ENCODE measurements at regions not wholly inside any gene's neighbourhood (a gene's known extent, or its start where the extent isn't known, plus 50 kb on each side); places are given as distances from the start of the nearest gene placed in this dataset.

GRCh38 chr7:12456506-12456905 lies 52.8 kb upstream of the VWDE start:
- ATAC-seq, result no peak
- no peak overlapping the region for H3K27ac Mint-ChIP-seq
- H3K4me1 Mint-ChIP-seq, result no peaks in the 10 kb centered on the region
- H3K36me3 Mint-ChIP-seq, result no peaks in the 10 kb centered on the region
- H3K27me3 Mint-ChIP-seq, result peaks cover 12% of the 10 kb centered on the region
- H3K9me3 Mint-ChIP-seq, result no peaks in the 10 kb centered on the region
- no peak overlapping the region for H3K4me3 Mint-ChIP-seq

DNA sequence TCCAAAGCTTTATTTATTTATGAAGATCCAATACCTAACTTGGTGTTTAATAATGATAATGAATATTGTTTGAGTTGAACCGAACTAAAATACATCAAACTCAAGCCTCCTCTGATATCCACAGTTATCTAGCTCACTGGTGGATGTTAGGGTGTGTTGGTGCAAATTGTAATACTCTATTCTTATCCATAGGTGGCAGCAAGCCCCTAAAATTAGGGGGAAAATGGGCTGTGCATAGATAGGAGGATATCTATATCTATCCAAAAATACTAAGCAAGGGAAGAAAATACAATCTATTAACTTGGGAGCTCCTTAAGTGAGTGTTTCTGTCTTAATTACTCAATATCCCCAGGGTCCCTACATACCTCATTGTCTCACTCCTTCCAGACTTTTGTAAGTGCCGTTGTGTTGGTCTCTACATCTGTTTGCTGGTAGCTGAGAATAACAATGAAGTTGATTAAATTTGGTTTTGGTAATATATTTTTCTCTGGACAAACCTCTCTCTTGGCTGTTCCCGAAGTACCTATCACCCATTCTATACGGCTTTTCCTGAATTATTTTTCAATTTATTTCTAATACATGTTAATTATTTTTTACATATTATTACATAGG lies 55.0 kb upstream of the VWDE start:
- Mint-ChIP-seq H3K4me3 (no peak overlapping the region), H3K27ac (no peak overlapping the region), H3K27me3 (peaks cover 12% of the 10 kb centered on the region), H3K36me3 (no peaks in the 10 kb centered on the region), H3K9me3 (peaks cover 8% of the 10 kb centered on the region), H3K4me1 (no peaks in the 10 kb centered on the region)
- ATAC-seq, result no peak

GRCh38 chr7:12467837-12468236 lies 64.2 kb upstream of the VWDE start:
- Mint-ChIP-seq H3K9me3 (peaks cover 3% of the 10 kb centered on the region), H3K36me3 (no peaks in the 10 kb centered on the region), H3K4me1 (no peaks in the 10 kb centered on the region)

GRCh38 chr7:12469568-12469967 lies 65.9 kb upstream of the VWDE start:
- H3K9me3 Mint-ChIP-seq, result no peaks in the 10 kb centered on the region
- H3K36me3 Mint-ChIP-seq, result no peaks in the 10 kb centered on the region
- H3K27ac Mint-ChIP-seq, result no peak overlapping the region
- H3K4me3 Mint-ChIP-seq, result no peak overlapping the region
- ATAC-seq, result no peak
- H3K27me3 Mint-ChIP-seq, result no peaks in the 10 kb centered on the region
- H3K4me1 Mint-ChIP-seq, result no peaks in the 10 kb centered on the region

More at GRCh38 chr7:12467837-12468236, 64.2 kb upstream of the VWDE start:
- no peak for ATAC-seq
- Mint-ChIP-seq H3K27me3 (no peaks in the 10 kb centered on the region), H3K27ac (no peak overlapping the region), H3K4me3 (no peak overlapping the region)

- H3K27me3 Mint-ChIP-seq, result no peaks in the 10 kb centered on the region
- H3K9me3 Mint-ChIP-seq, result no peaks in the 10 kb centered on the region
- H3K4me1 Mint-ChIP-seq, result no peaks in the 10 kb centered on the region
- H3K4me3 Mint-ChIP-seq, result no peak overlapping the region
- ATAC-seq, result no peak
- H3K27ac Mint-ChIP-seq, result no peak overlapping the region
- H3K36me3 Mint-ChIP-seq, result no peaks in the 10 kb centered on the region
These were observed 67.3 kb upstream of the VWDE start for GRCh38 chr7:12470930-12471329.

DNA sequence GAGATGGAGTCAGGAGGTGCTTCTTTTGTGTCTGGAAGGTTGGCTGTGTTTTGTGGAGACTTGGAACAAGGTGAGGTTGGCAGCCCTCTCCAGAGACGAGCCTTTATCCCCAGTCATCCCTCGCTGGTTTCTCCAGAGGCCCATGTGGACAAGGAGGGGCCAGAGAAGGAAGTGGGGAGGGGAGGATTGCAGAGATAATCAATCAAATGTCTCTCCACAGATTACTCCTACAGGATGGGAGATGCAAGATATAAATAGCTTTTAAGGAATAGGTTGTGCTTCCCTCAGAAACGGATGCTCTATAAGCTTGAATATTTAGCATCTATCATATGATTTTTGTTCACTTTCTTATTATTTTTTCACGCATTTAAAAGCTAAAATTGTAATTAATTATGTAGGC lies 70.4 kb upstream of the VWDE start:
- H3K27ac Mint-ChIP-seq, result no peak overlapping the region
- H3K9me3 Mint-ChIP-seq, result no peaks in the 10 kb centered on the region
- no peak for ATAC-seq
- H3K4me1 Mint-ChIP-seq, result no peaks in the 10 kb centered on the region
- H3K4me3 Mint-ChIP-seq, result no peak overlapping the region
- H3K36me3 Mint-ChIP-seq, result no peaks in the 10 kb centered on the region
- H3K27me3 Mint-ChIP-seq, result no peaks in the 10 kb centered on the region

- Mint-ChIP-seq H3K4me3 (no peak overlapping the region), H3K27me3 (no peaks in the 10 kb centered on the region), H3K27ac (no peak overlapping the region), H3K9me3 (no peaks in the 10 kb centered on the region), H3K4me1 (no peaks in the 10 kb centered on the region), H3K36me3 (no peaks in the 10 kb centered on the region)
- ATAC-seq, result no peak
These were observed 71.8 kb upstream of the VWDE start for GRCh38 chr7:12475362-12476063.

DNA sequence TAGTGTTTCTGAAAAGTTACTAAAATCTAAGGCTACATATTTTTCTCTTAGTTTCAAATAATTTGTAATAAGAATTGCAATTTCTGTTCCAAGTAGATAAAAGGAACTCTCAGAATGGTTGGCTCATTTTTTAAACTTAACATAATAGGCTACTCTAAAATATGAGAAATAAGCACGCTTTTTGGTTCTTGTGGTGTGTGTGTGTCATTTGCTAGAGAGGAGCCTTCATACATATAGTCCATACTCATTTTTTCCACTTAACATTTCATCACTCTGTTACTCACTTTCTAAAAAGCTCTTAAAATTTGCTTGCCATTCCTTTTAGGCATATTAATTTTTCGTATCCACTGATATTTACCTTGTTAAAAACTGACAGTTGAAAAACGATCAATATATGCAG lies 74.0 kb upstream of the VWDE start:
- Mint-ChIP-seq H3K4me1 (peaks cover 7% of the 10 kb centered on the region), H3K36me3 (no peaks in the 10 kb centered on the region), H3K27me3 (no peaks in the 10 kb centered on the region), H3K4me3 (no peak overlapping the region), H3K9me3 (no peaks in the 10 kb centered on the region), H3K27ac (no peak overlapping the region)
- no peak for ATAC-seq

DNA sequence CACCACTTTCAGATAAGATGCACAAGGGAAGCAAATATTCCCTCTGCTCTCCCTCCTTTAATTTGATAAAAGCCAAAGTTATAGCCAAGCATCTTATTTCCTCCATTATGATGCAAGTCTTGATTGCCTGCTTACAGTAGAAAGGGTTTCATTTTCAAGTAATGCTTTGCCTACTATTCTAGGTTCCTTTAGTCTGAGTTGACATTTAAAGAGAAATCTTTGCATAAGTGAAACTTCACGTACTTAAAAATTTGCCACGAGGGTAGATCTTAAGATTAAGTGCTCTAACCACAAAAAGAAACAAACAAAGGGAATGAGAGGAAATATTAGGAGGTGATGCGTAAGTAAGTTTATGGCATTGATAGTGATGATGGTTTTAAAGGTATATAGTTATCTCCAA lies 78.1 kb upstream of the VWDE start:
- Mint-ChIP-seq H3K9me3 (no peaks in the 10 kb centered on the region), H3K27me3 (no peaks in the 10 kb centered on the region), H3K27ac (no peak overlapping the region), H3K36me3 (no peaks in the 10 kb centered on the region), H3K4me1 (peaks cover 7% of the 10 kb centered on the region), H3K4me3 (no peak overlapping the region)
- ATAC-seq, result no peak

DNA sequence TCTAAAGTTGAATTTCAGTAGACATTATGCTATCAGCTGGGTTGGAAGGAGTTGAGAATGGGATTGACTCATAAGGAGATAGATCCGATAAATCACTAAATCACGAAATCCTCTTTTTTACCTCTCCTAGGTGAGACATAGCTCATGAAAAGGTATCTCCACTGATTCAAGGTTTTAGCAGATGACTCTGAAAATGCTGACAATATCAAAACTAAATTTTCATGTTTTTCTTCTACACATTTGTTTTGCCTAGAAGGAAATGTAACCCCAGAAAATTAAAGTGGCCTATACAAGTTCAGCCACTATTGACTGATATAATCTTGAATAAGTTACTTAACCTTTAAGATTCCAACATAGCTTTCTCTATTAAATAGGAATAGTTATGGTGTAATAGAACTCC lies 82.2 kb upstream of the VWDE start:
- H3K4me1 Mint-ChIP-seq, result peaks cover 7% of the 10 kb centered on the region
- no peak overlapping the region for H3K27ac Mint-ChIP-seq
- no peak for ATAC-seq
- H3K9me3 Mint-ChIP-seq, result no peaks in the 10 kb centered on the region
- no peak overlapping the region for H3K4me3 Mint-ChIP-seq
- H3K36me3 Mint-ChIP-seq, result no peaks in the 10 kb centered on the region
- peaks cover 8% of the 10 kb centered on the region for H3K27me3 Mint-ChIP-seq

GRCh38 chr7:12488341-12488740 lies 82.2 kb upstream of the SCIN start:
- ATAC-seq, result no peak
- Mint-ChIP-seq H3K4me3 (no peak overlapping the region), H3K9me3 (no peaks in the 10 kb centered on the region), H3K27me3 (peaks cover 8% of the 10 kb centered on the region), H3K27ac (no peak overlapping the region), H3K4me1 (no peaks in the 10 kb centered on the region), H3K36me3 (no peaks in the 10 kb centered on the region)

- H3K27me3 Mint-ChIP-seq, result peaks cover 8% of the 10 kb centered on the region
- no peak for ATAC-seq
- no peak overlapping the region for H3K27ac Mint-ChIP-seq
- no peak overlapping the region for H3K4me3 Mint-ChIP-seq
- H3K36me3 Mint-ChIP-seq, result no peaks in the 10 kb centered on the region
- no peaks in the 10 kb centered on the region for H3K9me3 Mint-ChIP-seq
- H3K4me1 Mint-ChIP-seq, result no peaks in the 10 kb centered on the region
These were observed 80.3 kb upstream of the SCIN start for GRCh38 chr7:12490107-12490688.

GRCh38 chr7:12490940-12491339 lies 79.6 kb upstream of the SCIN start:
- no peak overlapping the region for H3K4me3 Mint-ChIP-seq
- no peak for ATAC-seq
- no peaks in the 10 kb centered on the region for H3K36me3 Mint-ChIP-seq
- H3K9me3 Mint-ChIP-seq, result no peaks in the 10 kb centered on the region
- no peaks in the 10 kb centered on the region for H3K4me1 Mint-ChIP-seq
- H3K27me3 Mint-ChIP-seq, result peaks cover 8% of the 10 kb centered on the region
- no peak overlapping the region for H3K27ac Mint-ChIP-seq

- no peak for ATAC-seq
- Mint-ChIP-seq H3K36me3 (no peaks in the 10 kb centered on the region), H3K4me3 (no peak overlapping the region), H3K27ac (no peak overlapping the region), H3K27me3 (peaks cover 9% of the 10 kb centered on the region), H3K9me3 (no peaks in the 10 kb centered on the region), H3K4me1 (no peaks in the 10 kb centered on the region)
These were observed 79.0 kb upstream of the SCIN start for GRCh38 chr7:12491526-12491925.

- H3K27ac Mint-ChIP-seq, result no peak overlapping the region
- H3K9me3 Mint-ChIP-seq, result no peaks in the 10 kb centered on the region
- no peaks in the 10 kb centered on the region for H3K36me3 Mint-ChIP-seq
- no peaks in the 10 kb centered on the region for H3K4me1 Mint-ChIP-seq
- no peak for ATAC-seq
- peaks cover 17% of the 10 kb centered on the region for H3K27me3 Mint-ChIP-seq
- no peak overlapping the region for H3K4me3 Mint-ChIP-seq
These were observed 77.1 kb upstream of the SCIN start for GRCh38 chr7:12493407-12493806.
